Islet precursor cell (in vitro differentiated cells): ENCODE measurements at regions not wholly inside any gene's neighbourhood (a gene's known extent, or its start where the extent isn't known, plus 50 kb on each side); places are given as distances from the start of the nearest gene placed in this dataset.
"Not testable (repeated sequence)": the region's sequence is repeated elsewhere in the genome, so short reads cannot be mapped to it uniquely, and the experiment has no call there.

Source experiments
- DNase-seq: peaks from one replicate; pipeline ENCODE4 v3.0.0-alpha.2; 2018

- not testable (repeated sequence) for DNase-seq
Measured at GRCh38 chr12:60801166-60801565, 1205.3 kb downstream of the SLC16A7 start.

DNA sequence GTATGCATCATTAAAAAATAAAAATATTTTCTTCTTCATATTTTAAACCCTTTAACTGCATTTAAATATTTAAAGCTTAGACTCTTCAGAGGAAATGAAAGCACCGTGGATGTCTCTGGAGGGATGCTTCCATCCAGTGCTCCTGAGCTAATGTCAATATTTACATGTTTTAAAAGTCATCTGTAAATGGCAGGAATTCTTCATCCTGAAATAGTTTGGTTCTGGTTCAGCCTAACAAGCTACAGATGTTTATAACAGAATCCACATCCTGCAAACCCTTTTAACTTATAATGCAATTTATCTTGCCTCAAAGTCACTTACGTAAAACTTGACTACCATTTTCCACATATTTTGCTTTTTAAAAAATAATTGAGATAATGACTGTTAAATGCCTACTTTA, 1207.3 kb downstream of the SLC16A7 start:
- DNase-seq, result no peak

DNA sequence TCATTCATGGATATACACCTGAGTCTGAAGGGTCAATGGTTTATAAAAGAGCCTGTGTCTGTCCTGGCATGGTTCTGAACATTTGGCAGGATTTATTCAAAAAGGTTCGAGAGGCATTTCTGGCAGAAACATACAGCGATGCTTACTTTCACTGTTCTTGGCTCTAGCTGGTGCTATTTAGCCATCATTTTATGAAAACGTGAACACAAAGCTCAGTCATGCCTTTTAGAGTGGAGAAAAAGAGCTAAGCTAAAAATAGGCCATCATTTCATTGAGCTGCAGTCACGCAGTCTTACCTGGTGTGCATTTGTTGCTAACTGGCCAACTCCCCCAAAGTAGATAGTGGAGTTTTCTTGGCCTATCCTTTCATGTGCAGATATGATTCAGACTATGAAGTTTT, 1209.5 kb downstream of the SLC16A7 start:
- no peak for DNase-seq

GRCh38 chr12:60819794-60820193, 1224.0 kb downstream of the SLC16A7 start:
- no peak for DNase-seq

DNA sequence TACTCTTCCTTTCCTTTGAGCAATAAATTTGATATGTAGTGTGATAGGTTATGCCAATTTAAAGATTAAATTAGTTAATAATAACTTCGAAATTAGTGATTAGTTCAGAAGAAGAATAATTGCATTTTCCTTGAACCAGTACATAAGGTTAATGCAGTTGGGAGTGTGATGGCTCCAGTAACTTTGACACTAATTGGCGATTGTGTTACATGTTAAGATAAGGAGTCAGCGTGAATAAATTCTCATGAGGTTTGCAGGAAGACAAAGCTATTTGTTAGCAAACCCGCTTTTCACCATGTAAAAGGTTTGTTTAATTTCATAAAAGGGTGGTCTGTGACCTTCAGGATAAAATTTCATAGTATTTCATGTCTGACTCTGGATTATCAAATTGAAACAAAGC, 1226.8 kb downstream of the SLC16A7 start:
- no peak for DNase-seq

- DNase-seq, result no peak
Measured at GRCh38 chr12:60830381-60830780, 1234.6 kb downstream of the SLC16A7 start.

GRCh38 chr12:60832290-60832689, 1236.5 kb downstream of the SLC16A7 start:
- DNase-seq, result no peak

GRCh38 chr12:60834372-60834771, 1238.5 kb downstream of the SLC16A7 start:
- DNase-seq, result no peak

GRCh38 chr12:60834806-60835205, 1239.0 kb downstream of the SLC16A7 start:
- no peak for DNase-seq

- no peak for DNase-seq
Measured at GRCh38 chr12:60836651-60837050, 1240.8 kb downstream of the SLC16A7 start.

GRCh38 chr12:60842181-60842580, 1246.4 kb downstream of the SLC16A7 start:
- DNase-seq, result no peak

GRCh38 chr12:60844101-60844500, 1248.3 kb downstream of the SLC16A7 start:
- no peak for DNase-seq

- DNase-seq, result no peak
Measured at GRCh38 chr12:60844875-60845274, 1249.0 kb downstream of the SLC16A7 start.

DNA sequence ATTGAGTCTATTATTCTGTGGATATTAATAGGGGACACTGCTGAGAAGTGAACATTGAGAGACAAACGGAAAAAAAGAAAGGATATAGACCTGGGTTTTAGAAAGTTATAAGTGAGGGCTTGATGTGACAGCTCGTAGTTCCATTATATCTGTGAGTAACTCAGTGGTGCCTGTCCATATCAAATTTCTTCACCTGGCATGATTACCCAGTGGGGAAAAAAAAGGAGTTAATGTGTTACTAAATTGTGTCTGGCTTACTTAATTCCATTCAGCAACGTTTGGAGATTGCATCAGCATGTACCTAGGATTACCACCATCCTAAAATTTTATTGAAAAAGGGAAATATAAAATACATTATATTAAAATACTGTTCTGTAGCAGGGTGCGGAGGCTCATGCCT, 1249.9 kb downstream of the SLC16A7 start:
- no peak for DNase-seq

GRCh38 chr12:60847281-60847680, 1251.5 kb downstream of the SLC16A7 start:
- DNase-seq, result no peak

DNA sequence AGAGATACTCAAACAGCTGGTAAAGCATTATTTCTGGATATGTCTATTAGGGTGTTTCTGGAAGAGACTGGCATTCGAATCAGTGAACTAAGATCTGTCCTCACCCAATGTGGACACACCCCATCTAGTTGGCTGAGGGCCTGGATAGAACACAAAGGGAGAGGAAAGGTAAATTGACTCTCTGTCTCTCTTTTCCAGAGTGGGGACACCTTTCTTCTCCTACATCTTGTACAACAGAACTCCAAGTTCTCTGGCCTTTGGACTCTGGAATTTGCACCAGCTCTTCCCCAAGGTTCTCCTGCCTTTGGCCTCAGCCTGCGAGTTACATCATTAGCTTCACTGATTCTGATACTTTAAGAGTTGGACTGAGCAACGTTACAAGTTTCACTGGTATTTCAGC, 1253.9 kb downstream of the SLC16A7 start:
- no peak for DNase-seq

- DNase-seq, result no peak
Measured at GRCh38 chr12:60853407-60853806, 1257.6 kb downstream of the SLC16A7 start.

- no peak for DNase-seq
Measured at GRCh38 chr12:60863421-60863820, 1267.6 kb downstream of the SLC16A7 start.

GRCh38 chr12:60872219-60872618, 1276.4 kb downstream of the SLC16A7 start:
- DNase-seq, result peak; percentile 49

DNA sequence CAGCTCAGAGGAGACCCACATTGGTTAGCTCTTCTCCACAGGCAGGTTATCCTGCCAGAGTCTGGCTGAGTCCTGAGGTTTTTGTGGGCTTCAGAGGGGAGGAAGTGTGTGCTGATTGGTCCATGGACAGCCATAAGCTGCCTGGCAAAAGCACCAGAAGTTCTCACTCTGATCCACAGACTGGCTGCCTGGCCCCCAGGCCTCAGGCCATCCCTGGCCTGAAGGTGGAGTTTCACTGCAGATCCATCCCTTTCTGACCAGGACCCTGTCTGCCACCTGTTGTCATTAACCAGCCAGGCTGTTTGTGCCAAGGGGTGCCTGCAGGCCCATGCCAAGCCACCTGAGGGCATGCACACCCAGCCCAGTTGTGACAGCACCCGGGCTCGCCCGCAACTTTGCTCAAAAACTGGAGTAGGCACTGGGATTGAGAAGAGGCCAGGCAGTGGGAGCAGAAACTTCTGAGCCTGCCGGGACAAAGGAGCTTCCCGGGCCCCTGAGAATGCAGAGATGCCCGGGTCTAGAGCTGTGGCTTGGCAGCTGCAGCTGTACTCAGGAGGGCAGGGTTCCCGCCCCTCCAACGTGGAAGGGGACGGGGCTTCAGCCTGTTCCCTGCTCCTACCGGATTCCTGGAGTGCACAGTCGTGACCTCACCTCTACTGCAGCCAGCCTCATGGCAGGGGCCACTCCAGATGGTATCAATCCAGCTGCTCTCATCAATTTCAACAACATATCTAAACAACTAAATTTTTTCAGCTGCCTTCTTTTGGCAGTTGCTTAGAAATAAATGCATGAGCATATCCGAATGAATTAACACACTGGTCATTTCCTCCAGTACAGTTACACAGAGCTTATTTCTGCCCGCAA, 1277.3 kb downstream of the SLC16A7 start:
- DNase-seq, result peak; percentile 57

DNA sequence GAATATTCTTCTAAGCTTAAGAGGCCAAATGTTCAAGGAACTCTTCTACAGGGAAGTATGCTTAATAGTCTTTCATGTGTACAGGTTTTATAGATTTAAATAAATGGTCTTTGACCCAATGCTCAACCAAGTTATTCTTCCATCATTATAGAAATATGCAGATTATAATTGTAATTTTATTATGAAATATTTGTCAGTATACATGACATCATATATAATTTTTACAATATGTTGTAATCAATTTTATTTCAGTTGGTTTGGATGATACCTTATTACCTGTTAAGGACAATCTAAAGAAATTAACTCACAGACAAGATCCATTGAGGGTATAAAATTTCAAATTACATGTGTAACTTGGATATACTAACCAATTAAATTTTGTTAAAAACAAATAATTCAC, 1278.3 kb downstream of the SLC16A7 start:
- DNase-seq, result no peak

DNA sequence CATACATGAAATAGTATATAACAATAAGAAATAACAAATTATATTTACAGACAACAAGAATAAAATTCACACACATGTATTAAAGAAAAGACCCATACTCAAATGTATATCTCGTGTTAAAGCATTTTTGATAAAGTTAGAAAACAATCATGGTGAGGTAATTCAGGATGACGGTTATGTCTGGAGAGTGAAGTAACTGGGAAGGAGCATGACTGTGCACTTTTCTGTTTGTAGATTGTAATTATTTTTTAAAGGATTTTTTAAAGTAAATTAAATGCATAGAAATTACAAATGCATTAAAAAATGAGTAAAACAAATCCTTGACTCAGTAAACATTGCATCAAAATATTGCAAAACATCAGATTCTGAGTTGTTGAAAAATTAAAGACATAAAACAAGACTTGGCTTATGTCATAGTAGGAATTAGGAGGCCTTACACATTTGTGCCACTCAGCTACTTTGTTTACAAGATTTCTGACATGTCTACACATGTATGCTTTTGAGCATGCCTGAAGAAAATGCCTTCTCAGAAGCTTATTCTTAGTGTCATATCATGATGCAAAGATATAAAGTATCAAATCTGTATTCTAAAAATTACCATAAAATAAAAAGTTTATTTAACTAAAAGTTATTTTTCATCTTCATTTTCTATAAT, 1325.1 kb downstream of the SLC16A7 start:
- no peak for DNase-seq

DNA sequence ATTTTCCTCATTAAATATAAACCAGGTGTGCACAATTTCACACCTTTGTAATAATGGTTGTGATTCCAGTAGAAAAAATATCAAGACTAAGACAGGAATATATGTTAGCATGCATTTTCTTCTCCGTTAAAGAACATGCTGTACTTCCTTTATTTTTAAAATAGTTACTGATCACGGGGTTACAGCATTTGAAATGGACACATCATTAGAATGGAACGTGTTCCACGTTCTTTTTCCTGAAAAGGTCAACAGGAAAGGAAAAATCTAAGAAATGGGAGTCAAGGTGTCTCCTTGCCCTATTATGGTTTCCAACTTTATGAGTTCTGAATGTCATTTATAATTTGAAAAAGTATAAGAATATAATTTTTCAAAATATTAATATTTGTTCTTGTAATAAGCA, 1325.7 kb downstream of the SLC16A7 start:
- no peak for DNase-seq

- no peak for DNase-seq
Measured at GRCh38 chr12:60926256-60926655, 1330.4 kb downstream of the SLC16A7 start.

GRCh38 chr12:60930151-60930550, 1330.1 kb upstream of the USP15 start:
- DNase-seq, result no peak
